OCI-LY7 (cell line): ENCODE measurements at regions not wholly inside any gene's neighbourhood (a gene's known extent, or its start where the extent isn't known, plus 50 kb on each side); places are given as distances from the start of the nearest gene placed in this dataset.

Source experiments
- EZH2phosphoT487 ChIP-seq: fragments of 200-600 bp; sonication (generic); IDR thresholded peaks from 2 replicates; pipeline ENCODE4 v1.6.1; 2018; ENCODE audit warnings: low read depth, borderline replicate concordance, mild to moderate bottlenecking, mixed run types, antibody characterized with exemption, low read length, moderate library complexity, mixed read lengths
- TF ChIP-seq, protein P1 (sequence below): fragments of 200-600 bp; sonication (generic); conservative IDR thresholded peaks from 2 replicates; pipeline ENCODE4 v1.5.1; 2014; ENCODE audit warnings: mild to moderate bottlenecking, antibody characterized with exemption, low read length, moderate library complexity, mixed read lengths

DNA sequence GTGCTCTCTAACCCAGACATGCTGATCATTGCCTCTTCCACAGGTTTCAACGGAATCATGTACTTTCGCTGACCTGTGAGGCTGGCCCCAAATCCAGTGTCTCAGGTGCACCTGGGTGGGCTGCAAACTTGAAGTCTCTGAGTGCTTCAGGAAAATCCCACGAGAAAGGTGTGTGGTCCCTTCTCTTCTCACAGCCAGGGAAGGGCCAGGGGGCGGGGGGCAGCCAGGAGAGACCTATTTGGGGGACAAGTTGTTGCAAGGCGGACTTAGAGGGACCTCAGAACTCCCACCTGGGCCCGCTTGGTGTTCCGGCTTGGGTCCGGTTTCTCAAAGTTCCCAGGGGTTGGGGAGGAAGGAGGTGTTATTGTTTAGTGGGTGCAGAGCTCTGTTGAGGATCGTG is 80.0 kb downstream of the HMX1 start:
- TF ChIP-seq, protein P1, sequence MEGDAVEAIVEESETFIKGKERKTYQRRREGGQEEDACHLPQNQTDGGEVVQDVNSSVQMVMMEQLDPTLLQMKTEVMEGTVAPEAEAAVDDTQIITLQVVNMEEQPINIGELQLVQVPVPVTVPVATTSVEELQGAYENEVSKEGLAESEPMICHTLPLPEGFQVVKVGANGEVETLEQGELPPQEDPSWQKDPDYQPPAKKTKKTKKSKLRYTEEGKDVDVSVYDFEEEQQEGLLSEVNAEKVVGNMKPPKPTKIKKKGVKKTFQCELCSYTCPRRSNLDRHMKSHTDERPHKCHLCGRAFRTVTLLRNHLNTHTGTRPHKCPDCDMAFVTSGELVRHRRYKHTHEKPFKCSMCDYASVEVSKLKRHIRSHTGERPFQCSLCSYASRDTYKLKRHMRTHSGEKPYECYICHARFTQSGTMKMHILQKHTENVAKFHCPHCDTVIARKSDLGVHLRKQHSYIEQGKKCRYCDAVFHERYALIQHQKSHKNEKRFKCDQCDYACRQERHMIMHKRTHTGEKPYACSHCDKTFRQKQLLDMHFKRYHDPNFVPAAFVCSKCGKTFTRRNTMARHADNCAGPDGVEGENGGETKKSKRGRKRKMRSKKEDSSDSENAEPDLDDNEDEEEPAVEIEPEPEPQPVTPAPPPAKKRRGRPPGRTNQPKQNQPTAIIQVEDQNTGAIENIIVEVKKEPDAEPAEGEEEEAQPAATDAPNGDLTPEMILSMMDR: no peak
- no peak for TF ChIP-seq EZH2phosphoT487
